Astrocyte of the cerebellum (primary cell): ENCODE measurements at regions not wholly inside any gene's neighbourhood (a gene's known extent, or its start where the extent isn't known, plus 50 kb on each side); places are given as distances from the start of the nearest gene placed in this dataset.

ENCODE experiments used
- DNase-seq: peaks from one replicate; pipeline ENCODE4 v3.0.0-alpha.2; 2011; ENCODE audit warnings: low read depth
- H3K4me3 ChIP-seq: 2 replicates; pipeline ENCODE4 v1.5.1; 2011; ENCODE audit warnings: mild to moderate bottlenecking, low read depth, low read length, moderate library complexity
- CTCF ChIP-seq: IDR thresholded peaks from 2 replicates; pipeline ENCODE4 v1.5.1; 2012; ENCODE audit warnings: low read length, low read depth, moderate library complexity, mild to moderate bottlenecking; ENCODE audit errors: missing control alignments
- in situ Hi-C: cut with HindIII; loops from 2 replicates; pipeline ENCODE4 v1.10.0; 2017; ENCODE audit warnings: low sequenced_read_pairs

GRCh38 chr20:19830211-19830785 lies 72.2 kb downstream of the RIN2 start:
- DNase-seq: no peak
- TF ChIP-seq CTCF: no peak
- no peak overlapping the region for H3K4me3 ChIP-seq
- in situ Hi-C loops: no loop called here

GRCh38 chr20:19832875-19833274 lies 74.8 kb downstream of the RIN2 start:
- no peak overlapping the region for H3K4me3 ChIP-seq
- no peak for DNase-seq
- TF ChIP-seq CTCF: no peak
- in situ Hi-C loops: no loop called here

GRCh38 chr20:19833395-19833794 lies 75.3 kb downstream of the RIN2 start:
- TF ChIP-seq CTCF: no peak
- DNase-seq: no peak
- no peak overlapping the region for H3K4me3 ChIP-seq
- in situ Hi-C loops: no loop called here

GRCh38 chr20:19834287-19834686 lies 76.2 kb downstream of the RIN2 start:
- in situ Hi-C loops: no loop called here
- DNase-seq: no peak
- TF ChIP-seq CTCF: no peak
- no peak overlapping the region for H3K4me3 ChIP-seq

GRCh38 chr20:19834783-19835182 lies 76.7 kb downstream of the RIN2 start:
- H3K4me3 ChIP-seq: no peak overlapping the region
- DNase-seq: no peak
- TF ChIP-seq CTCF: no peak
- in situ Hi-C loops: no loop called here

- TF ChIP-seq CTCF: no peak
- in situ Hi-C loops: no loop called here
These were observed 77.6 kb downstream of the RIN2 start for GRCh38 chr20:19835533-19836222.

More at GRCh38 chr20:19835533-19836222, 77.6 kb downstream of the RIN2 start:
- H3K4me3 ChIP-seq: no peak overlapping the region
- no peak for DNase-seq
